ENCODE measurements at regions not wholly inside any gene's neighbourhood (a gene's known extent, or its start where the extent isn't known, plus 50 kb on each side); places are given as distances from the start of the nearest gene placed in this dataset.

DNA sequence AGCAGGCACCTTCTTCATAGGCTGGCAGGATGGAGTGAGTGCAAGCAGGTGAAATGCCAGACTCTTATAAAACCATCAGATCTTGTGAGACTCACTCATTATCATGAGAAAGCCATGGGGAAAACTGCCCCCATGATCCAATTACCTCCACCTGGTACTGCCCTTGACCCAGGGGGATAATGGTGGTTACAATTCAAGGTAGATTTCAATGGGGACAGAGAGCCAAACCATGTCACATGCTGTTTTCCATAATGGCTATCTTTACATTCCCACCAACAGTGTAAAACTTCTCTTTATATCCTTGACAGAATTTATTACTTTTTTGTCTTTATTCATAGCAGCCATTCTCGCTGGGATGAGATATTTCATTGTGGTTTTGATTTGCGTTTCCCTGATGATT is 663.0 kb upstream of the AGA start:
- TF ChIP-seq, protein P1, sequence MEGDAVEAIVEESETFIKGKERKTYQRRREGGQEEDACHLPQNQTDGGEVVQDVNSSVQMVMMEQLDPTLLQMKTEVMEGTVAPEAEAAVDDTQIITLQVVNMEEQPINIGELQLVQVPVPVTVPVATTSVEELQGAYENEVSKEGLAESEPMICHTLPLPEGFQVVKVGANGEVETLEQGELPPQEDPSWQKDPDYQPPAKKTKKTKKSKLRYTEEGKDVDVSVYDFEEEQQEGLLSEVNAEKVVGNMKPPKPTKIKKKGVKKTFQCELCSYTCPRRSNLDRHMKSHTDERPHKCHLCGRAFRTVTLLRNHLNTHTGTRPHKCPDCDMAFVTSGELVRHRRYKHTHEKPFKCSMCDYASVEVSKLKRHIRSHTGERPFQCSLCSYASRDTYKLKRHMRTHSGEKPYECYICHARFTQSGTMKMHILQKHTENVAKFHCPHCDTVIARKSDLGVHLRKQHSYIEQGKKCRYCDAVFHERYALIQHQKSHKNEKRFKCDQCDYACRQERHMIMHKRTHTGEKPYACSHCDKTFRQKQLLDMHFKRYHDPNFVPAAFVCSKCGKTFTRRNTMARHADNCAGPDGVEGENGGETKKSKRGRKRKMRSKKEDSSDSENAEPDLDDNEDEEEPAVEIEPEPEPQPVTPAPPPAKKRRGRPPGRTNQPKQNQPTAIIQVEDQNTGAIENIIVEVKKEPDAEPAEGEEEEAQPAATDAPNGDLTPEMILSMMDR (IDR thresholded peaks at IDR 0.05; ENCODE audit: poor library complexity, severe bottlenecking) = no peak
- no peak overlapping the region for H3K4me3 ChIP-seq (ENCODE audit: severe bottlenecking)
- no peaks in the 10 kb centered on the region for H3K9me3 ChIP-seq (ENCODE audit: severe bottlenecking)
- H3K27ac ChIP-seq (ENCODE audit: poor library complexity, severe bottlenecking) = no peak overlapping the region
- no peak for ATAC-seq (ENCODE audit: low read depth)
- H3K4me1 ChIP-seq (ENCODE audit: insufficient read depth, poor library complexity, severe bottlenecking) = no peaks in the 10 kb centered on the region
- H3K27me3 ChIP-seq (ENCODE audit: insufficient read depth, poor library complexity, severe bottlenecking) = no peaks in the 10 kb centered on the region
- H3K36me3 ChIP-seq (ENCODE audit: low read depth) = no peaks in the 10 kb centered on the region
- no peak for DNase-seq (ENCODE audit: low spot score)

DNA sequence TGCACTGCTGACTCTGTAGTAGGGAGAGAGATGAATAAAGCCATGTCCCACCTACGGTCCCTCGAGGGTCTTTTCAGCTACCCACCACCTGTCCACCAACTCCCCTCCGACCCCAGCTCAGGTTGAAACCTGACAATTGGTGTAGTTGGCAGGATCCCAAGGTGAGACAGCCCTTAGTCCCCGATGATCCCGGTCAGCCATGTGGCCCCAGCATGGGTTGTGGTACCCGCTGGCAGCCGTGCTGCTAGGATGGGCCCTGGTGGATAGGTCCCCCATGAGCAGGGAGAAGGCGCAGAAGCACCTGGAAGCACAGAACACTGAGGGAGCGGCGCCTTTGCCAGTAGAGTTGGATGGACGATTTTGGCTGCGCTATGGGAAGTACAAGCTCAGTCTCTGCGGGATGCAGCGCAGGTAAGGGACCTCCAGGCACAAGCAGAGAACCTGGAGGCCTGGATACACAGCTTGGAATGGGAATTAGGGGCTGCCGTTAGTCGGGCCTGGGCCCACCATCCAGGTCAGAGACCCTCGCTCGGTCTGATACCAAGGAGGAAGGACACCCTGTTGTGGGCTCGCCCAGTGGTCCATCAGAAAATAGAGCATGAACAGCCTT is 694.6 kb upstream of the AGA start:
- Histone ChIP-seq H3K4me1 (ENCODE audit: insufficient read depth, poor library complexity, severe bottlenecking) (no peaks in the 10 kb centered on the region), H3K36me3 (ENCODE audit: low read depth) (no peaks in the 10 kb centered on the region), H3K9me3 (ENCODE audit: severe bottlenecking) (no peaks in the 10 kb centered on the region), H3K4me3 (ENCODE audit: severe bottlenecking) (no peak overlapping the region), H3K27ac (ENCODE audit: poor library complexity, severe bottlenecking) (no peak overlapping the region), H3K27me3 (ENCODE audit: insufficient read depth, poor library complexity, severe bottlenecking) (no peaks in the 10 kb centered on the region)
- TF ChIP-seq, protein P1 (IDR thresholded peaks at IDR 0.05; ENCODE audit: poor library complexity, severe bottlenecking) = no peak
- DNase-seq (ENCODE audit: low spot score) (no peak), ATAC-seq (ENCODE audit: low read depth) (no peak)

DNA sequence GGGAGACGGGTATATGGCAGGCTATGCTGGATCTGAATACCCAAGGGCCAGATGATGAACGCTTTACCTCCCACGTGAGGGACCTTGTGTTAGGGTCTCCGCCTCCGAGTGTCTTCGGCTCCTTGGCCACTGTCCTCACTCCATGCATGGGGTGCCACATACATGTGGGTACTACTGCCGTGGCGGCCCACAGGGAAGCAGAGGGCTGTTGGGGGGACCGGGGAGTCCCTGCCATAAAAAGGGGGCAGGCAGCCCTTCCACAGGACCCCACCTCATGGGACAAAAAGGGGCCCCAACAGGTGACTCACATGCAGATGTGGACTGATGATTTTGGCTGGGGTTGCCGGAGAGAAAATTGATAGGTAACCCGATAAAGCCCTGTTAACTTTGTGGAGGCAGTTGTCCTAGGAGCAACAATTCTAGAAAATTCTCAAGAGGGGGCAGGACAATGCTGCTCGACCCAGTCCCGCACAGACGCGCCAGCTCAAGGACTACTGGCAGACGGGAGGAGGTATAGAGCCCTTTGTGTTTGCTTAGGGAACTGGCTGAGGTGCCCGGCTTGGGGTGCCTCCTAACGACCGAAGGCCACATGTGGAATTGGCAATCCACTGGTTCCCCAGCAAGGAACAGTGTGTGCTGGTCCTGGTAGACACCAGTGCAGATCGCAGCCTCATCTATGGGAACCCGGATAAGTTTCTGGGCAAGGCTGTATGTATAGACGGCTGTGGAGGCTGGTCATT is 695.7 kb upstream of the AGA start:
- H3K27me3 ChIP-seq (ENCODE audit: insufficient read depth, poor library complexity, severe bottlenecking) = no peaks in the 10 kb centered on the region
- no peaks in the 10 kb centered on the region for H3K36me3 ChIP-seq (ENCODE audit: low read depth)
- H3K4me3 ChIP-seq (ENCODE audit: severe bottlenecking) = no peak overlapping the region
- ATAC-seq (ENCODE audit: low read depth) (no peak), DNase-seq (ENCODE audit: low spot score) (no peak)
- H3K9me3 ChIP-seq (ENCODE audit: severe bottlenecking) = no peaks in the 10 kb centered on the region
- H3K4me1 ChIP-seq (ENCODE audit: insufficient read depth, poor library complexity, severe bottlenecking) = no peaks in the 10 kb centered on the region
- TF ChIP-seq, protein P1 (IDR thresholded peaks at IDR 0.05; ENCODE audit: poor library complexity, severe bottlenecking) = no peak
- H3K27ac ChIP-seq (ENCODE audit: poor library complexity, severe bottlenecking) = no peak overlapping the region

DNA sequence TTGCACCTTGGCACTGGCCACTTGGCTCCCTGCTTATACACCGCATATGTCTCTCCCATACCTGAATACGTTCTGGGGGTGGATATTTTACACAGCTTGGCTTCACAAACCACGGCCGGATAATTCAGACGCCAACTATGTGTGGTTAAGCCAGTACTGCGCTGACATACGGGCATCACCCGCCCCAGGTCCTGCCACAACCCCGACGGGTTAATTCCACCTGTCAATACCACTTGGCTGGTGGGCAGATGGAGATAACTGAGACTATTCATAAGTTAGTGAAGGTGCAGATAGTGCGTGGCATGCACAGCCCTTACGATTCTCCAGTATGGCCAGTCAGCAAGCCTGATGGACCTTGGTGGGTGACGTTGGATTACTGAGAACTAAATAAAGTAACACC is 696.3 kb upstream of the AGA start:
- TF ChIP-seq, protein P1 (IDR thresholded peaks at IDR 0.05; ENCODE audit: poor library complexity, severe bottlenecking) = no peak
- ATAC-seq (ENCODE audit: low read depth) = no peak
- Histone ChIP-seq H3K9me3 (ENCODE audit: severe bottlenecking) (no peaks in the 10 kb centered on the region), H3K27ac (ENCODE audit: poor library complexity, severe bottlenecking) (no peak overlapping the region), H3K27me3 (ENCODE audit: insufficient read depth, poor library complexity, severe bottlenecking) (no peaks in the 10 kb centered on the region), H3K36me3 (ENCODE audit: low read depth) (no peaks in the 10 kb centered on the region), H3K4me1 (ENCODE audit: insufficient read depth, poor library complexity, severe bottlenecking) (no peaks in the 10 kb centered on the region), H3K4me3 (ENCODE audit: severe bottlenecking) (no peak overlapping the region)
- no peak for DNase-seq (ENCODE audit: low spot score)

DNA sequence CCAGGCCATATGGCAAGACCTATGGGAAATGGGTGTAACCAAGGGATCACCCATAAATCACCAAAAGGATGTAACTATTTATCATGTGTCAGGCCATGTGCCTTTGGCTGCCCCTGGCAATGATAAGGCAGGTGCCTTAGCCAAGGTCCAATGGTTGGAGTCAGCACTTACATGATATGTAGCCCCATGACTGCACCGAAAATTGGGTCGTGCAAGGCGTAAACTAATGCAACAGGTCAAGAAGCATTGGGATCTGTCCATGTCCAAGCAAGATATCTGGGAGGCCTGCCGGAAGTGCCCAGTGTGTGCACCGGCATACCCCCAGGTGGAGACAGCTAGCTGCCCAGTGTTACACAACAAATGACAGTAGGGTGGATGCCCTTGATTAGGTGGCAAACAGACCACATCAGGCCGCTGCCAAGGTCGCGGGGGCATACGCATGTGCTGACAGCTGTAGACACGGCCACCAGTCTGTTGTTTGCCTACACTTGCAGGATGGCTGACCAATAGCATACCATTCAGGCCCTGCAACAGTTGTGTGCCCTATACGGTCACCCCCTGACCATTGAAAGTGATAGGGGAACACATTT is 698.2 kb upstream of the AGA start:
- Histone ChIP-seq H3K27me3 (ENCODE audit: insufficient read depth, poor library complexity, severe bottlenecking) (no peaks in the 10 kb centered on the region), H3K27ac (ENCODE audit: poor library complexity, severe bottlenecking) (no peak overlapping the region), H3K36me3 (ENCODE audit: low read depth) (no peaks in the 10 kb centered on the region), H3K4me3 (ENCODE audit: severe bottlenecking) (no peak overlapping the region), H3K4me1 (ENCODE audit: insufficient read depth, poor library complexity, severe bottlenecking) (no peaks in the 10 kb centered on the region), H3K9me3 (ENCODE audit: severe bottlenecking) (no peaks in the 10 kb centered on the region)
- TF ChIP-seq, protein P1 (IDR thresholded peaks at IDR 0.05; ENCODE audit: poor library complexity, severe bottlenecking) = no peak
- ATAC-seq (ENCODE audit: low read depth) (no peak), DNase-seq (ENCODE audit: low spot score) (no peak)

Data from RWPE2 (cell line).